ENCODE measurements at regions not wholly inside any gene's neighbourhood (a gene's known extent, or its start where the extent isn't known, plus 50 kb on each side); places are given as distances from the start of the nearest gene placed in this dataset.

GRCh38 chr7:116159711-116160110 is 50.6 kb upstream of the TES start:
- no peak overlapping the region for H3K4me3 ChIP-seq
- TF ChIP-seq POLR2A (IDR thresholded peaks at IDR 0.05) (no peak), CTCF (IDR thresholded peaks at IDR 0.05) (no peak)
- no peaks in the 10 kb centered on the region for H3K9me3 ChIP-seq
- 81 to 83% methylated on average over 4 of the region's 4 CpGs for WGBS, 2 donors
- intact Hi-C loops (cut with DNase I; ENCODE audit: low total_unique reads) = no loop called here
- H3K36me3 ChIP-seq (ENCODE audit: low read depth, missing control alignments) = no peaks in the 10 kb centered on the region
- no peaks in the 10 kb centered on the region for H3K4me1 ChIP-seq
- H3K27ac ChIP-seq = no peak overlapping the region
- no peak for DNase-seq
- no peaks in the 10 kb centered on the region for H3K27me3 ChIP-seq

All from testis (tissue), 2 donors.